GM23248 (cell line): ENCODE measurements at regions not wholly inside any gene's neighbourhood (a gene's known extent, or its start where the extent isn't known, plus 50 kb on each side); places are given as distances from the start of the nearest gene placed in this dataset.

ENCODE experiments used
- EZH2 ChIP-seq: fragments of 200-600 bp; sonication (generic); IDR thresholded peaks from 2 replicates; pipeline ENCODE4 v1.6.1; 2018; ENCODE audit warnings: antibody characterized with exemption, mild to moderate bottlenecking; ENCODE audit not compliant: insufficient read depth, poor library complexity, severe bottlenecking
- EZH2phosphoT487 ChIP-seq: fragments of 200-600 bp; sonication (generic); IDR thresholded peaks from 2 replicates; pipeline ENCODE4 v1.6.1; 2018; ENCODE audit warnings: antibody characterized with exemption, moderate library complexity, mild to moderate bottlenecking, low read depth; ENCODE audit not compliant: insufficient read depth

GRCh38 chr5:96193946-96194345, 232.3 kb upstream of the ELL2 start:
- TF ChIP-seq EZH2phosphoT487 (no peak), EZH2 (no peak)
